SKM-1 treated with dmso at 0.1 percent for 144 hours (cell line): ENCODE measurements at regions not wholly inside any gene's neighbourhood (a gene's known extent, or its start where the extent isn't known, plus 50 kb on each side); places are given as distances from the start of the nearest gene placed in this dataset.

ENCODE experiments used
- DNase-seq: peaks from one replicate; lab custom pipeline; 2025; ENCODE audit not compliant: unreplicated experiment; lab: John Stamatoyannopoulos, UW

DNA sequence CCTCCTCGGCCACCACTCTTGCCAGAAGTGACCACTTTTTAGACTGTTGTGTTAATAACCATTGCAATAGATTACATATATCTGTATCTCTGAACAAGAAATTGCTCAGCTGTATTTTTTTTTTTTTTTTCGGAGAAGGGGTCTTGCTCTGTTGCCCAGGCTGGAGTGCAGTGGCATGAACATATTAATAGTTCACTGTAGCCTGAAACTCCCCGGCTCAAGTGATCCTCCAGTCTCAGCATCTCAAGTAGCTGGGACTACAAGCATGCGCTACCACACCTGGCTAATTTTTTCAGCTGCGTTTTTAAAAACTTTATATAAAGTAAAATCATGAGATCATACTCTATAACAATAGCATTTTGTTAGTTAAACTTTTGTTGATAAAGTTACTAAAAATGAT is 609.0 kb downstream of the ZNF385D start:
- DNase-seq, result no peak

DNA sequence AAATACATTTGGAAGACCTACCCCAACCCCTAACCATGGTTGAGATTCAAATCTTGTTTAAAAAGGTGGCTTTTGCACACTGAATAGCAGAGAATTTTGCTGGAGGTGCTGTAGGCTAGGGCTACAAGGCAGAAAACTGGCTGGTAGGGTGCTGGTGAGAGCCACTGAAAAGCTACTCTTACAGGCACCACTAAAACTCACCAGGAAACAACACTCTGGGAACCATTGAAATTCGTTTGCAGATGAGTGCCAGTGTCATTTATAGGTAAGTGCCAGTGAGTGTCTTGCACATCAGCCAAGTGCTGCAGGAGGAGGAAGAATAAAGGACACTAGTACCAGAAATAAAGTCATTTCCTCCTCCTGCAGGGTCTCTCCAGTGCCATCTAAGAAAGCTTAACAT is 610.2 kb downstream of the ZNF385D start:
- no peak for DNase-seq

DNA sequence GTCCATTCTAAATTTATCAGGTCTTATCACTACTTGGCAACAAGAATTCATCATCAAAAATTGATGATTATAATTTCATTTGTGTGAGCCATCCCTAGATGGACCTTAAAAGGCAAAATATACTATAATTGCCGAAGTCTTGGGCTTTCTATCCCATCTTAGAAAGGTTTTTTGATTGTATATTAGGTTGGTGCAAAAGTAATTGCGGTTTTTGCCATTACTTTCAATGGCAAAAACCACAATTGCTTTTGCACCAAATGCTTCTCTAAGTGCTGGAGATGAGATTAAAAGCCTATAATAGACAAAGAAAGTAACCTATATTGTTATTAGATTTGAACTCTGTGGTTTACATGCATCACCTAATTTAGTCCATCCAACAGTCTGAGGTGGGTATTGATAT is 612.9 kb downstream of the ZNF385D start:
- no peak for DNase-seq

DNA sequence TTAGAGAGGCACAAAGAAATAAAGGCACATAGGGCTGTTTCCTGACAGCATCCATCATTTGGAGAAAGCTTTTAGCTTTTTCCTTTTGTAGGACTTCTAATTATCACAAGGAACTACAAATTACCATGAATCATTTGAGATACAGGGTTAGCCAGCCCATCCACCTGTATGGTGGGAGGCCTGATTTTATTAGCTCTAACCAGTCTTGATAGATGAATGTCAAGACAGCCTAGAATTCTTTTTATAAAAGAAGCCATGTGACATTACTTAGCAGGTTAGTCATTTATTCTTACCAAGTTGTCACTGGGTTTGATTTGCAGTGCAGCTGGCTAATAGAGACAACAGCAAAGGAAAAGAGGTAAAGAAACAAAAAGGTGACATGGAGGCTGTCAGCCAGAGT is 618.1 kb downstream of the ZNF385D start:
- no peak for DNase-seq

DNA sequence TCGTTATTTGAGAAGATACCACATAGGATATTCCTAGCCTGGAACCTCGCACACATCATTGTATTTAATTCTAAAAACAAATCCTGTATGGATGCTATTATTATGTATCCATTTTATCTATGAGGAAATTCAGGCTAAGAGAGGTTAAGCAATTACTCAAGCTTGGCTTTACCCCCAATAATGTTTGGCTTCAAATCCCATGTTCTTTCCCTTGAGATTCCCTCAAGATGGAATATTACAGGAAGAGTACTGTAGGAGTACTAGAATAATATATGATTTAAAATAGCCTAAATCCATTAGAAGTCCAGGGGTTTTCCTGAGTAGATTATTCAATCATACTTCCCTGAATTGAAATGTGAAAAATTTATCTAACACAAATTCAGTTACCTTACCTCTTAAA is 630.2 kb downstream of the ZNF385D start:
- no peak for DNase-seq

DNA sequence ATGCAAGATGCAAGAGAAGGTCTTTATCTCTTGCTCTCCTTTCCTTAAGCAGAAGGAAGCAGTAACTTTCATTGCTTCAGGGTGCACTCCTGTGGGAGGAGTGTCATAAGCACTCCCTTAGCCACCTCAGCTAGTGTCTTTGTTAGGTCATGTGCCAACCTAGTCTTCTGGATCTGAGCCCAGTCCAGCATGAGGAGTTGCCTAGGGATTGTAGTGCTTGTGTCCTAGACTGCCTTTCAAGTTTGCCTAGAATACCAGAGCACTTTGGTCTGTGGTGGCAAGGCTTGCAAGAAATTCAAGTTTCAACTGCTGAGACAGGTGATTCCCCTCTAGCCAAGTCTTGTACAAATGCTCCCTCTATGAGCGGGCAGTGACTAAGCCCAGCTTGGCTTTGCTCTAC is 633.6 kb downstream of the ZNF385D start:
- no peak for DNase-seq

DNA sequence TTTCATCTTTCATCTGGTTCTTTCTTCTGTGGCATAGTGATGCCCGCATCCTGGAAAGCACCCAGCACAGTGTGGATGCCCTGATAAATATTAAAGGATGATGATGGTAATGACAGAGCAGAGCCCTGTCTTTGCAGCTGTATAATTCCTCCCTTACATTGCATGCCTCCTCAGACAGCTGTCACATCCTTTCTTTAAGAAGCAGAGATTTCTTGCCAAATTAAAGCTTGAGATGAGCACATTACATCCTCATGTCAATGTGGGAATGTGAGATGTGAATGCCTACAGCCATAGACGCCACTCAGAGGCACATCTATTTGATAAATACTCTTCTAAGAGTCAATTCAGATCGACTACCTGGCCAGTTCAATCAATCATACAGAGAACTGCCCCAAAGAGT is 642.0 kb downstream of the ZNF385D start:
- no peak for DNase-seq

DNA sequence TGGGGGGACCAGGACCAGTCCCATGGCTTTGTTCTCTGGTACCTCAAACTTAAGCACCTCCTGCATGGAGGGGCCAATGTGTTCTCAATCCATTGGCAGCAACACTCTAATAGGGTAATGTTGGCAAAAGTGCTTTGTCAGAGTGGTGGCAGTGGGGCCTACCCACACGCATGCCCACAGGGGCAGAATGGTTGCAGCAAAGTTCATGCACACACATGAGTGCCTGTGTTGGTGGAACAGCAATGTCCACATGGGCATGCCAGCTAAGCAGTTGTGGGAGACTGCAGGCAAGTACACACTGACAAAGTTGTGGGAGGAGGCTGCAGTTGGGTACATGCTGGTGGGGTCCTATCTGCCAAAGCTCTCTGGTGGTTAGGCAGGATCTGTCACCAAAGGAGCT is 645.2 kb downstream of the ZNF385D start:
- DNase-seq, result no peak

DNA sequence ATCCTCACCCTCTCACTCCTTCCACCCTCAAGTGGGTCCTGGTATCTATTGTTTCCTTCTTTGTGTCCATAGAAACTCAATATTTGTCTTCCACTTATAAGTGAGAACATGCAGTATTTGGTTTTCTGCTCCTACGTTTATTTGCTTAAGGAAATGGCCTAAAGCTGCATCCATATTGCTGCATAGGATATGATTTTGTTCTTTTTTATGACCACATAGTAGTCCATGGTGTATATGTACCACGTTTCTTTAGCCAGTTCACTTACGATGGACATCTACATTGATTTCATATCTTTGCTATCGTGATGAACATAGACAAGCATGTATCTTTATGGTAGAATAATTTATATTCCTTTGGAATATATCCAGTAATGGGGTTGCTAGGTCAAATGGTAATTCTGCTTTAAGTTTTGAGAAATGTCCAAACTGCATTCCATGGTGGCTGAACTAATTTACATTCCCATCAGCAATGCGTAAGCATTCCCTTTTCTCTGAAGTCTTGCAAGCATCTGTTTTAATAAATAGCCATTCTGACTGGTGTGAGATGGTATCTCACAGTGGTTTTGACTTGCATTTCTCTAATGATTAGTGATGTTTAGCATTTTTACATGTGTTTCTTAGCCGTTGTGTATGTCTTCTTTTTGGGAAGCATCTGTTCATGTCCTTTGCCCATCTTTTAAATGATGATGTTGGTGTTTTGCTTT is 650.2 kb downstream of the ZNF385D start:
- no peak for DNase-seq

DNA sequence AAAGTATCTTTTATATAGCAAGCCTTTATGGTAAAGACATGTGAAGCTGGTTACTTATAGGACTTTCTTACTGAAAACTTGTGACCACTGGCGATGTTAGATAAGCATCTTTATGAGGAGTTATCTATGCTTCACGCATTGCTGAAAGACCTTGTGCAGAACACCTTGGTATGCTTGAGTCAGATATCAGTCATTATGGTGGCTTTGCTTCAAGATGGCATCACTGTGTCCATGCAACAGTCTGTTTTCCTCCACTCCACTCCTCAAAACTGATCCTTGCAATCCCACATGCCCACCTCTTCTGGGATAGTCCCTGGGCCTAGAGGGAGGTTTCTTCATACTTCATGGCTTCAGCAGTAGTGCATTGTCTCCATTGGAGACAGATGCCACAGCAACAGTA is 656.3 kb downstream of the ZNF385D start:
- no peak for DNase-seq

DNA sequence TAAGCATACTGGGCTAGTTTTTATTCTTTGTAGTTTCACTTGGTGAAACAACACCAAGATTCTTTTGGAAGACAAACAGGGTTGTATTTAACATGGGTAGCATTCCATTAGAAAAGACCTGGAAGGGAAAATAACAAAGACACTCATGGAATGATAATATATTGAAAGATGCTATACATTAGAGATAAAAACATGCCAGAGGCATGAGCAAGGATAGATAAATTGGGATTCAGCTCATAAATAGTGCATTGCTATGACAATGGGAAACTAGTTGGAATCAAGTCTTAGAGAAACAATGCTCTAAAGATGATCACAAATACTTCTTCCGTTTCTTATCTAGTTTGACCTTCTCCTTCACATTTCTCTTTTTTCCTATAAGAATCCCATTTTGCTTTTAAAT is 677.4 kb downstream of the ZNF385D start:
- DNase-seq, result no peak

DNA sequence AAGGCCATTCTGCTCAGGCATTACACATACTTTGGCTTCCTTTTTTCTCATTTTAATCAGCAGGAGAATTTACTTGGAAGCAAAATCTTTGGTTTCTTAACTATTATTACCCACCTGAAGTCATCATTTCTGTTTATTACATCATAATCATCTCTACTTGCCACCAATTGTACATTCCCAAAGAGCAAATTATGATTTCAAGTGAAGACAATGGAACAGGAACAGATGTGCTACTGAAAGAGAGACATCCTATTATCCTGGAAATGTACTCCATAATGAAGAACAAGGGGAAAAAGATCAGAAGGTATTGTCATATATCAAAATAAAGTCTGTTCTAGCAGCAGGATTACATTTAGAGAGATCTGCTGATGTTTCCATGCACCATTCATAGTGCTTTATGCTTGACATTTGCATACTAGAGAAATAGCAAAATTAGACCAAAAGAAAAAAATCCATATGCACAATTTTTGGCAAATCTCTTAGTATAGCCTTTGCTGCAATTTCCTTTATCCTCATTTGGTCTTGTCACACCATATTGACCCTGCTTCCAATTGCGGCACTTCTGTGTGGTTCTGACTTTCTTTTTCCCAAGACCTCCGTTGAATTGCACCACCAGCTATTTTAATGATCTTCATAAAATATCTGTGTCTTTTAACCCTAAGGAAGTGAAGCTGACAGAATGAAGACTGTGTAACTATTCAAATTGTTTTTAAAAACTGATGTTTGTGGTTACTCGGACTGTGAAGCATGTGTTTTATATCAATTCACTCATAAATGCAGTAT is 683.8 kb downstream of the ZNF385D start:
- no peak for DNase-seq

DNA sequence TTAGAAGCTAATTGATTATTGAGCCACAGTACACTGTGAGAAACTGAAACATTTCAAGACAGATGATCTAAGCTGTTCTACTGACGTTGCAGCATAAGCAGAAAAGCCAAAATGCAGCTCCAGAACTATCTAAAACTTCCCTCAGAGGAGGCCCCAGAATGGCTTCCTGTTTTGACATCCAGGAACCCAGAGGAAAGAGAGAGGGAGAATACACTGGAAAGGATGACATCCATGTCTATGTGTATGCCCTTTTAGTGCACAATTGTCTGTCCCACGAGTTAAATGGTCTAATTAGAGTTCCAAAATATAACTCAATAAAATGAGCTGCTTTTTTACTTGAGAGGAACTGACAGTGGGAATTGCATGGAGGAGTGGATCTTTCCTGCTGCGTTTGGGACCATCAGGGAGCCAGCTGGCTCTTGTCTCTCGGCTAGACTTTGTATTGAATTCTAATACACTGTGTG is 688.1 kb downstream of the ZNF385D start:
- no peak for DNase-seq

DNA sequence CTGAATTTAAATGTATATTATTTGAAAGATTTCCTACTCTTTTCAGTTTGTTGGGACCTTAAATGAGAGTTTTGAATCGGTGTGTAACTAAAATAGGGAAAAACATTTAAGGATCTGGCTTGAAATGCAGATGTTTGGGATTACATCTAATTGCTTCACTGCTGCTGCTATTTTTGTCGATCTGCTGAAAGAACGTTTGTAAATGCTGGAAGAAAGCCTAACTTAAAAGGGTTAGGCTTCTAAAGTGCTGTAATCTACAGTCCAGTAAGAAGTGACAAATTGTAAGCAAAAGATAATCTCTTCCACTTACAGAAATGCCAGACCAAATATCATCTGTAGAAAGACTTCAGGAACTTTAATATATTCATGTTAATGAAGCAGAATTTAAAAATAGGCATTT is 691.6 kb downstream of the ZNF385D start:
- no peak for DNase-seq

DNA sequence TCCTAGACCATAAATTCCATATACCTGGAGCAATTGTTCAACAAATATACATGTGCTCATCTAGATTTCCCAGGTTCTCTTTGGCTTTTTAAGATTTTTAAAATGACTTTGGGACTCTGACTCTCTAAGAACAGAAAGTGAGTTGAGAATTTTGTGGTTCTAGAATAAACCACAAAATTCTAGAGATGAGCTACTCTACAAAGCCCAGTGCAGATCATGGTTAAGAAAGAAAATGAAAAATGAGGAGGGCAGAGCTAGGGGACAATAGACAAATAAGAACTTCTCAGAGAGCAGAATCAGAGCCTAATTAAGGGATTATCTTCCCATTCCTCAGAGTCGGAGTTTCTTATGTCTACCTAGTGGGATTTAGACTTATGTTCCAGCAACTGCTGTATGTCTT is 694.7 kb downstream of the ZNF385D start:
- DNase-seq, result no peak

DNA sequence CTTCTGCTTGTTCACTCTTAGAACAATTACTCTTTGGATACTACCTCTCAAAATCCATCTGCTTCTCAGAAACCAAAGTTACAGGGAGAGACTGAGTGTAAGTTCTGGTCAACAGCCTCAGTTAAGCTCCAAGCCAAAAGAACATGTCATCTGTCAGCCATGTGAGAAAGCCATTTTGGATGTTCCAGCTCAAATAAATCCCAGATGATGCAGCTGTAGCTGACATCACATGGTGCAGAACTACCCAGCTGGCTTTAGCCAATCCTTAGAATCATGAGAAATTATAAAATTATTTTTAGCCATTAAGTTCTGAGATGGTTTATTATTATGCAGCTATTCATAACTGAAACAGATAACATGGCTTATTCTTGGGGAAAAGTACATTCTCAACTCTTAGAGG is 696.0 kb downstream of the ZNF385D start:
- no peak for DNase-seq

DNA sequence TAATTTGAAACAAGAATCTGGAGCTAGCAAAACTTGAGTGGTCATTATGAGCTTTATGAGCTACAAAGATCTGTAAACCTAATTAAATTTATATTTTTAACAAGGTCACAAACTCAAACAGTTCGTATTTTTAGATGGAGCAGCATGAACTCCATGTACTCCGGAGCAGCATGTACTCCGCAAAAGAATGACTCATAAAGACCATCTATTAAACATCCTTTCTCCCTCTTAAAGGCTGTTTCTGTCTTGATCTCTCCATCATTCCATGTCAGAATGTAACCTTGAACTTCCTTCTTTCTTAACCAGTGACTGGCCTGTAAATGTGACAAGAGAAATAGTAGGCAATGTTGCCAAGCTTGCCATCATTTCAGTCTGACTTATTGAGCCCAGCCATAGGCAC is 696.9 kb downstream of the ZNF385D start:
- no peak for DNase-seq

DNA sequence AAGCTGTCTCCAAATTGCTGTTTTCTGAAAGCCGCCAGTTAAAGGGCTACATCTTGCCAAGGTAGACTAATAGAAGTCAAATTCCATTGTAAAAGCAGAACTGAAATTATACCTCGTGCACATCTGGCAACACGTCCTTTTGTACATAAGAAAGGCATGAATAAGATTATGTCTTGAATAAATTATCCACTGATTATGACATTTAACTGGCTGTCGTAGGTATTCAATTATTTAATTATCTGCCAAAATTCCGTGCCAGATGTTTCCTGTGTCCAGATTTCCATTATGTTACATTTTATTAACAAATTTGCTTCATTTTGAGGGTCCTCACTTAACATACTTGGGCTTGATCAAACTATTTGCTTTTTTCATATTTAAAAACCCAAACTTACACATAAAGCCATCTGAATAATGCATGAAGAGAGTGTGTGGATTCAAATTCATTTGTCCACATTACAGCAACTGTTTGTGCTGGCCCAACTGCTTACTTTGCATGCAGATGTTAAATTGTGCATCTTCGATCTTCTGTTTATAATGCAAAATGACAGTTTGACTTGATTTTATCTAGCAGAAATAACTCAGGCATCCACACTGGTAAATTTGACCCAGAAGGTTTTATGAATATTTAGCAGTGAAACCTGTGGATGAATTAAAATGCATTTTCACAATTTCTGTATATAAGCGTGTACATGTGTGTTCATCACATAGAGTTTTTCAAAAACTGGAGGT is 701.5 kb downstream of the ZNF385D start:
- DNase-seq, result no peak

DNA sequence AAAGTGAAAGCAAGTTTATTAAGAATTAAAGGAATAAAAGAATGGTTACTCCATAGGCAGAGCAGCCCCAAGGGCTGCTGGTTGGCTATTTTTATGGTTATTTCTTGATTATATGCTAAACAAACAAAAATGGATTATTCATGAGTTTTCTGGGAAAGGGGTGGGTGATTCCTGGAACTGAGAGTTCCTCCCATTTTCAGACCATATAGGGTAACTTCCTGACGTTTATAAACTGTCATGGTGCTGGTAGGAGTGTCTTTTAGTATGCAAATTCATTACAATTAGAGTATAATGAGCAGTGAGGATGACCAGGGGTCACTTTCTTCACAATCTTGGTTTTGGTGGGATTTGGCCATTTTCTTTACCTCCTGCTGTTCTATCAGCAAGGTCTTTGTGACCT is 707.9 kb downstream of the ZNF385D start:
- no peak for DNase-seq

DNA sequence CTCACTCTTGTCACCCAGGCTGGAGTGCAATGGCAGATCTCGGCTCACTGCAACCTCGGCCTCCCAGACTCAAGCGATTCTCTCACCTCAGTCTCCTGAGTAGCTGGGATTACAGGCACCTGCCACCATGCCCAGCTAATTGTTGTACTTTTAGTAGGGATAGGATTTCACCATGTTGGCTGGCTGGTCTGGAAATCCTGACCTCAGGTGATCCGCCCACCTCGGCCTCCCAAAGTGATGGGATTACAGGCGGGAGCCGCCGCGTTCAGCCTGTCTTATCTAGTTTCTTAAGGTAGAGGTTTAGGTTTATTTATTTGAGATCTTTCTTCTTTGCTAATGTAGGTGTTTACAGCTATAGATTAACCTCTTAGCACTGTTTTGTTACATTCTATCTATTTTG is 708.8 kb downstream of the ZNF385D start:
- DNase-seq, result no peak

DNA sequence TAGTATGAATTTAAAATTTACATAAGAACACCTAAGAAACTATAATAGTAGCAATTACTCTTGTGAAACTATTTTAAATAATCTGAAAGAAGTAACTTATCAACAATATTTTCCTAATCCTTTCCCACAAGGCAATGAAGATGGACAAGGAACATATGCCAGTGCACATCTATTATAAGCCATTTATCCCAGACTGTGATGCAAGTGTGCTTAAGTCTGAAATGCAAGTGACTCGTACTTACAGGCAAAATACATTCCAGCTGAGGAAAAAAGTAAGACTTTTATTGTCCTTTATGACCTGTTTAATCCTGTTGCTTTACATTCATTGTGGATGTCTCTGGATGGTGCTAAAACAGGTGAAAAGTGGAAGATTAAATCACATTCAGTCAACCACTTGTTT is 709.4 kb downstream of the ZNF385D start:
- DNase-seq, result no peak

DNA sequence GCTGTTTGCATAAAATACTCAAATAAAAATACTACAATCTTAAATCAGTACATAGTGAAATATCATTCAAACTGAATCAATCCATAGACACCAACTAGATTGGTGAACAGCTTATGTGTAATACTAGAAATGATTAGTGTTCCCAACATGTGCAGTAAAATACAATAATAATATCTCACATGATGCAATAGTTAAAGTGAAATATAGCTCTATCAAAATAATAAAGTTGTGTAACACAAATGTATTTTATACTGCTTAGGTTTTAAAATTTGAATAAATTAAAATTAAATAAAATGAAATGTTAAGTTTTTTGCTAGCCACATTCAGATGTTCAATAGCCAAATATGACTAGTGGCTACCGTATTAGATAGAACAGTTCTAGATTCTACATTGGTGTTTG is 714.1 kb downstream of the ZNF385D start:
- no peak for DNase-seq
